ENCODE measurements at regions not wholly inside any gene's neighbourhood (a gene's known extent, or its start where the extent isn't known, plus 50 kb on each side); places are given as distances from the start of the nearest gene placed in this dataset.
A peak's percentile ranks its signal among the peaks of the same experiment; 100 is the strongest.

- DNase-seq (ENCODE audit: insufficient read length, low spot score) (no peak), FAIRE-seq (no peak)
- TF ChIP-seq CTCF (IDR thresholded peaks at IDR 0.05; ENCODE audit: insufficient read depth, missing control alignments), result no peak
Measured at GRCh38 chr11:24373516-24373915, 123.3 kb upstream of the LUZP2 start.

- no peak for TF ChIP-seq CTCF (IDR thresholded peaks at IDR 0.05; ENCODE audit: insufficient read depth, missing control alignments)
Measured at GRCh38 chr11:24375351-24375750, 121.5 kb upstream of the LUZP2 start.

GRCh38 chr11:24375931-24376330 is 120.9 kb upstream of the LUZP2 start:
- no peak for TF ChIP-seq CTCF (IDR thresholded peaks at IDR 0.05; ENCODE audit: insufficient read depth, missing control alignments)
- DNase-seq (ENCODE audit: insufficient read length, low spot score) (no peak), FAIRE-seq (no peak)

More at GRCh38 chr11:24375351-24375750, 121.5 kb upstream of the LUZP2 start:
- DNase-seq (ENCODE audit: insufficient read length, low spot score), result no peak
- FAIRE-seq, result no peak

GRCh38 chr11:24383137-24383536 is 113.7 kb upstream of the LUZP2 start:
- TF ChIP-seq CTCF (IDR thresholded peaks at IDR 0.05; ENCODE audit: insufficient read depth, missing control alignments), result no peak
- DNase-seq (ENCODE audit: insufficient read length, low spot score) (no peak), FAIRE-seq (no peak)

- TF ChIP-seq CTCF (IDR thresholded peaks at IDR 0.05; ENCODE audit: insufficient read depth, missing control alignments), result no peak
- FAIRE-seq, result no peak
- no peak for DNase-seq (ENCODE audit: insufficient read length, low spot score)
Measured at GRCh38 chr11:24384240-24384639, 112.6 kb upstream of the LUZP2 start.

GRCh38 chr11:24386546-24387397 is 110.1 kb upstream of the LUZP2 start:
- DNase-seq (ENCODE audit: insufficient read length, low spot score), result no peak
- no peak for FAIRE-seq
- peak; percentile 52 for TF ChIP-seq CTCF (IDR thresholded peaks at IDR 0.05; ENCODE audit: insufficient read depth, missing control alignments)

GRCh38 chr11:24389575-24389974 is 107.3 kb upstream of the LUZP2 start:
- FAIRE-seq (no peak), DNase-seq (ENCODE audit: insufficient read length, low spot score) (no peak)

More at GRCh38 chr11:24389575-24389974, 107.3 kb upstream of the LUZP2 start:
- TF ChIP-seq CTCF (IDR thresholded peaks at IDR 0.05; ENCODE audit: insufficient read depth, missing control alignments), result no peak

Measured in D721Med (cell line).